Loucy (cell line): ENCODE measurements at regions not wholly inside any gene's neighbourhood (a gene's known extent, or its start where the extent isn't known, plus 50 kb on each side); places are given as distances from the start of the nearest gene placed in this dataset.
"Not testable (repeated sequence)": the region's sequence is repeated elsewhere in the genome, so short reads cannot be mapped to it uniquely, and the experiment has no call there.

Experiments
- H2AFZ ChIP-seq: fragments of 200-600 bp; sonication (generic); 2 replicates; pipeline ENCODE4 v1.6.0; 2016; ENCODE audit warnings: antibody characterized with exemption, mild to moderate bottlenecking, low read length, moderate library complexity
- H3F3A ChIP-seq: fragments of 200-600 bp; 2 replicates; pipeline ENCODE4 v1.6.0; 2016; ENCODE audit warnings: antibody characterized with exemption, low read depth, mild to moderate bottlenecking
- H3K27me3 ChIP-seq: fragments of 200-600 bp; sonication (generic); 2 replicates; pipeline ENCODE4 v1.6.1; 2014; ENCODE audit warnings: low read length, mild to moderate bottlenecking; ENCODE audit not compliant: insufficient read depth, poor library complexity, severe bottlenecking
- H3K36me3 ChIP-seq: fragments of 200-600 bp; sonication (generic); 2 replicates; pipeline ENCODE4 v1.6.1; 2016; ENCODE audit warnings: low read length; ENCODE audit not compliant: insufficient read depth
- H3K4me1 ChIP-seq: fragments of 200-600 bp; sonication (generic); 2 replicates; pipeline ENCODE4 v1.5.1; 2014; ENCODE audit warnings: low read length, mild to moderate bottlenecking; ENCODE audit not compliant: insufficient read depth, poor library complexity, severe bottlenecking
- H3K4me2 ChIP-seq: fragments of 200-600 bp; sonication (generic); 2 replicates; pipeline ENCODE4 v1.6.0; 2014; ENCODE audit warnings: antibody characterized with exemption, low read length, low read depth, mild to moderate bottlenecking; ENCODE audit not compliant: poor library complexity, severe bottlenecking
- H3K4me3 ChIP-seq: fragments of 200-600 bp; sonication (generic); 2 replicates; pipeline ENCODE4 v1.5.1; 2014; ENCODE audit warnings: low read length, mild to moderate bottlenecking, mixed read lengths; ENCODE audit not compliant: poor library complexity, severe bottlenecking
- H3K79me2 ChIP-seq: fragments of 200-600 bp; sonication (generic); 2 replicates; pipeline ENCODE4 v1.6.1; 2014; ENCODE audit warnings: low read length; ENCODE audit not compliant: insufficient read depth
- H3K9ac ChIP-seq: fragments of 200-600 bp; sonication (generic); 2 replicates; pipeline ENCODE4 v1.6.0; 2014; ENCODE audit warnings: mild to moderate bottlenecking, low read depth, low read length, moderate library complexity; ENCODE audit not compliant: poor library complexity, severe bottlenecking
- H3K9me2 ChIP-seq: fragments of 200-600 bp; sonication (generic); replicated peaks from 2 replicates; pipeline ENCODE4 v1.6.1; 2016; ENCODE audit warnings: low read depth, low read length, mixed read lengths
- H3K9me3 ChIP-seq: fragments of 200-600 bp; sonication (generic); 2 replicates; pipeline ENCODE4 v1.6.1; 2014; ENCODE audit warnings: mild to moderate bottlenecking, antibody characterized with exemption, low read length, low read depth; ENCODE audit not compliant: insufficient read depth
- H4K20me1 ChIP-seq: fragments of 200-600 bp; sonication (generic); 2 replicates; pipeline ENCODE4 v1.6.0; 2014; ENCODE audit warnings: antibody characterized with exemption, low read length, mild to moderate bottlenecking; ENCODE audit not compliant: insufficient read depth, poor library complexity, severe bottlenecking
- EZH2phosphoT487 ChIP-seq: fragments of 200-600 bp; IDR thresholded peaks from 2 replicates; pipeline ENCODE4 v1.6.1; 2018; ENCODE audit warnings: antibody characterized with exemption, mild to moderate bottlenecking, moderate library complexity, borderline replicate concordance
- TF ChIP-seq, protein P1 (sequence below): fragments of 200-600 bp; sonication (generic); conservative IDR thresholded peaks from 2 replicates; pipeline ENCODE4 v1.5.1; 2014; ENCODE audit warnings: mild to moderate bottlenecking, antibody characterized with exemption, low read length

DNA sequence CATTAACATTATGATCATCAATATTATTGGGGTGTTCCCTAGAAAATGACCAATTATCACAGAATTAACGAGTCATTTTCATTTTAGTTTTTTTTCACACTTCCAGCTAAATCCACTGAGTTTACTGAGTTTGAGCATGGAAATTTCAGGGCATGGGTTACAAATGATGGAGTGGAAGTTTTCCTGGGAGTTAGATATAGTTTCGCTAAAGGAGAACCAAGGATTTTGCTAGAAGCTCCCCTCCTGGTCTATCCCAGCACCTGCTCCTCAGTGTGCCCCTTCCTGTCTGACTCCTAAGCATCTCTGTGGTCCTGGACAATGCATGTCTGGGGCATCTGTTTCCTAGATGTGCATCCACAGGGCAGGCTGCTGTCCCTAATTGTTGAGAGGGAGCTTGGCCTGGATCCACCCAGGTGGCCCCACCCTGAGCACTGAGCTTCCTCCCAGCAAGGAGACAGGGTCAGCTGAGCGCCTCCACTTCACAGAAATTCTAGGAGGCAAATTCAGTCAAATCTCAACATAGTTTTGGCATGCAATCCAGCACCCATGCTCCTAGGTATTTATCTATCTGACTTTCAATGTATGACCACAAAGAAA lies 102.3 kb upstream of the GOLGA6L6 start:
- H3K79me2 ChIP-seq = no peaks in the 10 kb centered on the region
- no peak for TF ChIP-seq EZH2phosphoT487
- TF ChIP-seq, protein P1, sequence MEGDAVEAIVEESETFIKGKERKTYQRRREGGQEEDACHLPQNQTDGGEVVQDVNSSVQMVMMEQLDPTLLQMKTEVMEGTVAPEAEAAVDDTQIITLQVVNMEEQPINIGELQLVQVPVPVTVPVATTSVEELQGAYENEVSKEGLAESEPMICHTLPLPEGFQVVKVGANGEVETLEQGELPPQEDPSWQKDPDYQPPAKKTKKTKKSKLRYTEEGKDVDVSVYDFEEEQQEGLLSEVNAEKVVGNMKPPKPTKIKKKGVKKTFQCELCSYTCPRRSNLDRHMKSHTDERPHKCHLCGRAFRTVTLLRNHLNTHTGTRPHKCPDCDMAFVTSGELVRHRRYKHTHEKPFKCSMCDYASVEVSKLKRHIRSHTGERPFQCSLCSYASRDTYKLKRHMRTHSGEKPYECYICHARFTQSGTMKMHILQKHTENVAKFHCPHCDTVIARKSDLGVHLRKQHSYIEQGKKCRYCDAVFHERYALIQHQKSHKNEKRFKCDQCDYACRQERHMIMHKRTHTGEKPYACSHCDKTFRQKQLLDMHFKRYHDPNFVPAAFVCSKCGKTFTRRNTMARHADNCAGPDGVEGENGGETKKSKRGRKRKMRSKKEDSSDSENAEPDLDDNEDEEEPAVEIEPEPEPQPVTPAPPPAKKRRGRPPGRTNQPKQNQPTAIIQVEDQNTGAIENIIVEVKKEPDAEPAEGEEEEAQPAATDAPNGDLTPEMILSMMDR = no peak
- no peaks in the 10 kb centered on the region for H3K27me3 ChIP-seq
- no peak overlapping the region for H2AFZ ChIP-seq
- peaks cover 15% of the 10 kb centered on the region for H3K4me1 ChIP-seq
- H3K9me2 ChIP-seq = no peaks in the 10 kb centered on the region
- H3K9me3 ChIP-seq = no peaks in the 10 kb centered on the region
- no peaks in the 10 kb centered on the region for H3K36me3 ChIP-seq
- H3K4me2 ChIP-seq = no peak overlapping the region
- no peaks in the 10 kb centered on the region for H4K20me1 ChIP-seq
- H3K4me3 ChIP-seq = no peak overlapping the region
- 0 out of 2 replicates have a peak, but pooled peaks cover 3% of the 10 kb centered on the region for H3F3A ChIP-seq
- H3K9ac ChIP-seq = no peak overlapping the region

DNA sequence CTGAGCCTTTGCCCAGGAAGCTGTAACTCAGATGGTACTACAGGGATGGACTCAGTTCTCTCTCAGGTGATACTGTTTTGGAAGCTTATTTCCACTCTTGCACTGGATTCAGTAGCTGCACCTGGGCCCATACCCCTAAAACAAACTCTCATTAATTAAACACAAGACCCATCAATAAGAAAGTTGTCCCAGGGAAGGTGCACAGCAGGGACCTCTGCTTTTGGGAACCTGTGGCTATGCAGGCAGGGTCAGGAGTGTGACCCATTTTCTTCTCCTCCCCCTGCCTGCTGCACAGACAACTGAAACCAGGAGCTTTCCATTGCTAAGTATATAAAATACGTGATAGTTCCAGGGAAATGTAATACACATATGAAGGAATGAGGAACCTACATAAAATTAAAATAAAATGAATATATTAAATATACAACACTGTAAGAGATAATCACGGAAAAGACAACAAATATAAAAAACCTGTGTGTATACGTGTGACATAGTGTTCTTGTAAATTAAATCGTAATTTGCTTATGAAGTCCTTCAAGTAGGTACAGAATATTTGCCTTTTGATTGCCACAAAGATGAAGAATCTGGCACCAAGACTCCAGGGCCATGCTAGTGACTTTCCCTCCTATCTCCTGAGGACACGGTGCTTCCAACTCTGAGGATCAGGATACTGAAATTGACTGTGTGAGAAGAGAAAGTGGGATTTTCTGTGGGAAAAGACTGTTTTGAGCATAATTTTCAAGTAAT lies 101.6 kb upstream of the GOLGA6L6 start:
- Histone ChIP-seq H3K9me3 (no peaks in the 10 kb centered on the region), H3K4me3 (no peak overlapping the region), H3K4me1 (peaks cover 15% of the 10 kb centered on the region), H3K27me3 (no peaks in the 10 kb centered on the region), H2AFZ (no peak overlapping the region), H3K9ac (no peak overlapping the region), H3K36me3 (no peaks in the 10 kb centered on the region), H3F3A (0 out of 2 replicates have a peak, but pooled peaks cover 3% of the 10 kb centered on the region), H4K20me1 (no peaks in the 10 kb centered on the region), H3K79me2 (no peaks in the 10 kb centered on the region), H3K4me2 (no peak overlapping the region), H3K9me2 (no peaks in the 10 kb centered on the region)
- no peak for TF ChIP-seq EZH2phosphoT487
- TF ChIP-seq, protein P1 = no peak

DNA sequence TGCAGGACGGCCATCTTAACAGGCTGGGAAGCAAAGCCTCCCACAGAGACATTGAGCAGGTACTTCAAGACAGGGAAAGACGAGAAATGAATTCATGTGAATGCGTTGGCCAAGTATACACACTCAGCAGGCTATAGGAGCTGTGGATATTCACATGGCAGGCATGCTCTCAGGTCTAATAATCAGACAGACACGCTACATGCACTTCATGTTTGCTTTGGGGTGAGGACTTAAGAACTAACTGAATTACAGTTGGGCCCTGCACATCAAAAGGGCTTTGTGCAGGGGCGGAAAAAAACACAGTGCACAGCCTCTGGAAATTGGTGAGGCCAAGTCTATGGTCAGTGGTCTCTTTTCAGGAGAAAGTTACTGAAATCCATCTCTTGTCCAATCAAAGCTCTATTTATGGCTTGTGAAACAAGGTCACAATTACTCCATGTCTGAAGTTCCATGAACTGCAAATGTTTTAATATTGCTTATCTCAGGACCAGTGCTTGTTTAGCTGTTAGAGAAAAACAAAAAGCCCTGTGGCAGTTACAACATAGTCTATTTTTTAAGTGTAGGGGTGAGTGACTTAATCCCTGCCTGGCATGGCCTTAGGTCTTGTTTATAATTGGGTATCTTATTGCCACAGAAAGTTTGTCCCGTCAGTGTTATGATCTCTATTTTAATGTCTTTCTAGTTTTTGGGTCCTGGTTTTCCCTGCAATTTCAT lies 100.6 kb upstream of the GOLGA6L6 start:
- Histone ChIP-seq H3K4me2 (no peak overlapping the region), H2AFZ (no peak overlapping the region), H3K27me3 (no peaks in the 10 kb centered on the region), H3K9me3 (no peaks in the 10 kb centered on the region), H3F3A (no peaks in the 10 kb centered on the region), H3K36me3 (no peaks in the 10 kb centered on the region), H3K4me1 (peaks cover 15% of the 10 kb centered on the region), H3K9ac (no peak overlapping the region), H3K9me2 (no peaks in the 10 kb centered on the region), H3K4me3 (no peak overlapping the region), H4K20me1 (no peaks in the 10 kb centered on the region), H3K79me2 (no peaks in the 10 kb centered on the region)
- TF ChIP-seq, protein P1 = no peak
- no peak for TF ChIP-seq EZH2phosphoT487

DNA sequence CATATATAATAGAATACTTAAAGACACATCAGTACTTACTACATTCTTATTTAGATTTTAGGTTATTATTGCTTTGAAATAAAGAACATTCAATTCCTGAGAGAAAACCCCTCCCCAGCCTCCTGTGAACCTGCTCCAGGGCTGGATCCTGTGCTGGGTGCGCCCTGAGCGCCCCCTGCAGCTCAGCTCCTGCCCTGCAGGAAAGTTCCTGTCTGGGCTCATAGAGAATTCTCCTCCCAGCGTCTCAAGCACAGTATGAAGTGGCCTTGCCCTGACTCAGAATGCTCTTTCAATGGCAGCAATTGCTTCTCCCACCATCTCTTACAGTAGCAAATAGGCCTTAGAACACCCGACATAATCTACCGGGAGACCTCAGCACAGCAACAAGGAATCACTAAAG lies 98.8 kb upstream of the GOLGA6L6 start:
- not testable (repeated sequence) for H3K36me3 ChIP-seq, H3K27me3 ChIP-seq, H3K4me2 ChIP-seq, H2AFZ ChIP-seq, H3K9me2 ChIP-seq, H3K4me1 ChIP-seq, H3F3A ChIP-seq, H3K9ac ChIP-seq, H3K4me3 ChIP-seq, H3K79me2 ChIP-seq, H3K9me3 ChIP-seq, H4K20me1 ChIP-seq

DNA sequence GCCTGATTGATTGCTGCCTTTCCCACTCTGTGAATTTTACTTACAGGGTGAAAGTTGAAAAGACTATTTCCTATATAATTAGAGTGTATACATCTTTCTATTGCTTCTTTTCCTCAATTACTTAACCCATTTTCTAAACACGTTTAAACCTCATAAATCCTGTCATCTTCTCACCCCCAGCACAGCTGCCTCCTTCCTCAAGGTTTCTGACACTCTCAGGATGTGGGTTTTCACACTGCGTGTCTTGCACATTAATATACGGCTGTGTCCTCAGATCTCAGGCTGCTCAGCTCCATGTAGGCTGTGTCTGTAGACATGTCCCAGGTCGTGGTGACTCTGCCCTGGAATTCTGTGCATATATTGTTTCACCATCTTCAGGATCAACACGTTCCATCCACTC lies 97.6 kb upstream of the GOLGA6L6 start:
- not testable (repeated sequence) for H3K9me3 ChIP-seq, H3K4me2 ChIP-seq, H3K4me1 ChIP-seq, H3K36me3 ChIP-seq, H3K27me3 ChIP-seq, H3K79me2 ChIP-seq, H2AFZ ChIP-seq, H4K20me1 ChIP-seq, H3K9me2 ChIP-seq, H3F3A ChIP-seq, H3K4me3 ChIP-seq, H3K9ac ChIP-seq
